HCT116 (cell line): ENCODE measurements at regions not wholly inside any gene's neighbourhood (a gene's known extent, or its start where the extent isn't known, plus 50 kb on each side); places are given as distances from the start of the nearest gene placed in this dataset.

Experiments
- EZH2phosphoT487 ChIP-seq: fragments of 200-600 bp; IDR thresholded peaks from 2 replicates; pipeline ENCODE4 v1.6.1; 2018; ENCODE audit warnings: antibody characterized with exemption, borderline replicate concordance
- POLR2A ChIP-seq: IDR thresholded peaks from 2 replicates; pipeline ENCODE4 v1.7.0; 2011; ENCODE audit warnings: borderline replicate concordance; ENCODE audit not compliant: insufficient read depth, insufficient read length; ENCODE audit errors: extremely low read depth
- POLR2AphosphoS5 ChIP-seq: IDR thresholded peaks from 2 replicates; pipeline ENCODE4 v1.6.1; 2011; ENCODE audit warnings: mild to moderate bottlenecking, low read depth, low read length, moderate library complexity
- SIN3A ChIP-seq: IDR thresholded peaks from 2 replicates; pipeline ENCODE4 v1.6.1; 2012; ENCODE audit warnings: low read depth
- ZNF274 ChIP-seq: fragments of 200-500 bp; sonication (Bioruptor generic); IDR thresholded peaks from 2 replicates; pipeline ENCODE4 v1.6.1; 2014; ENCODE audit warnings: mild to moderate bottlenecking, low read depth, low read length, inconsistent platforms
- TF ChIP-seq, protein P1 (sequence below), 3 experiments: fragments of 200-600 bp in 1 of 3; sonication (generic) in 1 of 3; IDR thresholded peaks in 2 of 3; conservative IDR thresholded peaks in 1 of 3; 2 replicates each; pipeline ENCODE4 v1.5.1; 2012 to 2017; ENCODE audit warnings: low read depth in 2 of 3, low read length in 2 of 3, antibody characterized with exemption in 1 of 3, borderline replicate concordance in 1 of 3, control low read depth in 1 of 3, mild to moderate bottlenecking in 1 of 3, mixed read lengths in 1 of 3, mixed run types in 1 of 3, moderate library complexity in 1 of 3; ENCODE audit not compliant: insufficient read depth in 1 of 3
- TF ChIP-seq, protein P2 (sequence below): IDR thresholded peaks from 2 replicates; pipeline ENCODE4 v1.6.1; 2012
- TF ChIP-seq, protein P3 (sequence below): IDR thresholded peaks from 2 replicates; pipeline ENCODE4 v1.6.1; 2012; ENCODE audit warnings: low read depth
- TF ChIP-seq, protein P4 (sequence below): IDR thresholded peaks from 2 replicates; pipeline ENCODE4 v1.6.1; 2011; ENCODE audit warnings: mild to moderate bottlenecking, low read length, moderate library complexity; ENCODE audit not compliant: insufficient replicate concordance; ENCODE audit errors: extremely low read depth

DNA sequence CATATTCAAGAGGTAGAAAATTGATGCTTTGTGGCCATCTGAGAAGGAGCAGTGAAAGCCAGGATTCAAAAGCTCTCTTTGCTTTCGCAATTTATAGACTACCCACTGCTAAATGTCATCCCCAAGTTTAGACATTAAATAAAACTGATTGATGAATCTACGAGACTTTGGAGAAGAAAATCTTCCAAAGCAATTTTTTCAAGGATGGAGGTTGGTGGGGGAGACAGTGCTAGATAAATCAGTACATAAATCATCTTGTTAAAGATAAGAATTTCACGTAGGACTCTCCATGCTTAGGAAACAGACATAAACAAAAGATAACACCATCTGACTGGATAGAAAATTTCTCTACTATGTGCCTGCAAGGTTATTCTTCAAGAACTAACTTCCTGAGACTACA, 147.6 kb upstream of the TIAM1 start:
- TF ChIP-seq, protein P1, sequence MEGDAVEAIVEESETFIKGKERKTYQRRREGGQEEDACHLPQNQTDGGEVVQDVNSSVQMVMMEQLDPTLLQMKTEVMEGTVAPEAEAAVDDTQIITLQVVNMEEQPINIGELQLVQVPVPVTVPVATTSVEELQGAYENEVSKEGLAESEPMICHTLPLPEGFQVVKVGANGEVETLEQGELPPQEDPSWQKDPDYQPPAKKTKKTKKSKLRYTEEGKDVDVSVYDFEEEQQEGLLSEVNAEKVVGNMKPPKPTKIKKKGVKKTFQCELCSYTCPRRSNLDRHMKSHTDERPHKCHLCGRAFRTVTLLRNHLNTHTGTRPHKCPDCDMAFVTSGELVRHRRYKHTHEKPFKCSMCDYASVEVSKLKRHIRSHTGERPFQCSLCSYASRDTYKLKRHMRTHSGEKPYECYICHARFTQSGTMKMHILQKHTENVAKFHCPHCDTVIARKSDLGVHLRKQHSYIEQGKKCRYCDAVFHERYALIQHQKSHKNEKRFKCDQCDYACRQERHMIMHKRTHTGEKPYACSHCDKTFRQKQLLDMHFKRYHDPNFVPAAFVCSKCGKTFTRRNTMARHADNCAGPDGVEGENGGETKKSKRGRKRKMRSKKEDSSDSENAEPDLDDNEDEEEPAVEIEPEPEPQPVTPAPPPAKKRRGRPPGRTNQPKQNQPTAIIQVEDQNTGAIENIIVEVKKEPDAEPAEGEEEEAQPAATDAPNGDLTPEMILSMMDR (IDR thresholded peaks at IDR 0.05 in 2 of 3, conservative IDR thresholded peaks at IDR 0.05 in 1 of 3; ENCODE audit: borderline replicate concordance in 1 of 3, insufficient read depth in 1 of 3, low read depth in 2 of 3, low read length in 2 of 3): no peak
- TF ChIP-seq, protein P2, sequence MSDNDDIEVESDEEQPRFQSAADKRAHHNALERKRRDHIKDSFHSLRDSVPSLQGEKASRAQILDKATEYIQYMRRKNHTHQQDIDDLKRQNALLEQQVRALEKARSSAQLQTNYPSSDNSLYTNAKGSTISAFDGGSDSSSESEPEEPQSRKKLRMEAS: no peak
- TF ChIP-seq POLR2AphosphoS5: no peak
- TF ChIP-seq, protein P3, sequence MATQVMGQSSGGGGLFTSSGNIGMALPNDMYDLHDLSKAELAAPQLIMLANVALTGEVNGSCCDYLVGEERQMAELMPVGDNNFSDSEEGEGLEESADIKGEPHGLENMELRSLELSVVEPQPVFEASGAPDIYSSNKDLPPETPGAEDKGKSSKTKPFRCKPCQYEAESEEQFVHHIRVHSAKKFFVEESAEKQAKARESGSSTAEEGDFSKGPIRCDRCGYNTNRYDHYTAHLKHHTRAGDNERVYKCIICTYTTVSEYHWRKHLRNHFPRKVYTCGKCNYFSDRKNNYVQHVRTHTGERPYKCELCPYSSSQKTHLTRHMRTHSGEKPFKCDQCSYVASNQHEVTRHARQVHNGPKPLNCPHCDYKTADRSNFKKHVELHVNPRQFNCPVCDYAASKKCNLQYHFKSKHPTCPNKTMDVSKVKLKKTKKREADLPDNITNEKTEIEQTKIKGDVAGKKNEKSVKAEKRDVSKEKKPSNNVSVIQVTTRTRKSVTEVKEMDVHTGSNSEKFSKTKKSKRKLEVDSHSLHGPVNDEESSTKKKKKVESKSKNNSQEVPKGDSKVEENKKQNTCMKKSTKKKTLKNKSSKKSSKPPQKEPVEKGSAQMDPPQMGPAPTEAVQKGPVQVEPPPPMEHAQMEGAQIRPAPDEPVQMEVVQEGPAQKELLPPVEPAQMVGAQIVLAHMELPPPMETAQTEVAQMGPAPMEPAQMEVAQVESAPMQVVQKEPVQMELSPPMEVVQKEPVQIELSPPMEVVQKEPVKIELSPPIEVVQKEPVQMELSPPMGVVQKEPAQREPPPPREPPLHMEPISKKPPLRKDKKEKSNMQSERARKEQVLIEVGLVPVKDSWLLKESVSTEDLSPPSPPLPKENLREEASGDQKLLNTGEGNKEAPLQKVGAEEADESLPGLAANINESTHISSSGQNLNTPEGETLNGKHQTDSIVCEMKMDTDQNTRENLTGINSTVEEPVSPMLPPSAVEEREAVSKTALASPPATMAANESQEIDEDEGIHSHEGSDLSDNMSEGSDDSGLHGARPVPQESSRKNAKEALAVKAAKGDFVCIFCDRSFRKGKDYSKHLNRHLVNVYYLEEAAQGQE: no peak
- TF ChIP-seq EZH2phosphoT487: no peak
- no peak for TF ChIP-seq POLR2A
- TF ChIP-seq, protein P4, sequence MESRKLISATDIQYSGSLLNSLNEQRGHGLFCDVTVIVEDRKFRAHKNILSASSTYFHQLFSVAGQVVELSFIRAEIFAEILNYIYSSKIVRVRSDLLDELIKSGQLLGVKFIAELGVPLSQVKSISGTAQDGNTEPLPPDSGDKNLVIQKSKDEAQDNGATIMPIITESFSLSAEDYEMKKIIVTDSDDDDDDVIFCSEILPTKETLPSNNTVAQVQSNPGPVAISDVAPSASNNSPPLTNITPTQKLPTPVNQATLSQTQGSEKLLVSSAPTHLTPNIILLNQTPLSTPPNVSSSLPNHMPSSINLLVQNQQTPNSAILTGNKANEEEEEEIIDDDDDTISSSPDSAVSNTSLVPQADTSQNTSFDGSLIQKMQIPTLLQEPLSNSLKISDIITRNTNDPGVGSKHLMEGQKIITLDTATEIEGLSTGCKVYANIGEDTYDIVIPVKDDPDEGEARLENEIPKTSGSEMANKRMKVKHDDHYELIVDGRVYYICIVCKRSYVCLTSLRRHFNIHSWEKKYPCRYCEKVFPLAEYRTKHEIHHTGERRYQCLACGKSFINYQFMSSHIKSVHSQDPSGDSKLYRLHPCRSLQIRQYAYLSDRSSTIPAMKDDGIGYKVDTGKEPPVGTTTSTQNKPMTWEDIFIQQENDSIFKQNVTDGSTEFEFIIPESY: no peak
- TF ChIP-seq SIN3A: no peak
- TF ChIP-seq ZNF274: no peak
